KBM-7 (cell line): ENCODE measurements at regions not wholly inside any gene's neighbourhood (a gene's known extent, or its start where the extent isn't known, plus 50 kb on each side); places are given as distances from the start of the nearest gene placed in this dataset.

Source experiments
- DNase-seq: peaks from one replicate; pipeline ENCODE4 v3.0.0-alpha.2; 2015
- in situ Hi-C: fragments of 300-500 bp; cut with MboI; formaldehyde crosslinking; loops from 2 replicates; pipeline ENCODE4 v1.14.3; 2020; ENCODE audit warnings: low sequenced_read_pairs, low pct_unique_long_range_greater_than_20kb, mixed read lengths

DNA sequence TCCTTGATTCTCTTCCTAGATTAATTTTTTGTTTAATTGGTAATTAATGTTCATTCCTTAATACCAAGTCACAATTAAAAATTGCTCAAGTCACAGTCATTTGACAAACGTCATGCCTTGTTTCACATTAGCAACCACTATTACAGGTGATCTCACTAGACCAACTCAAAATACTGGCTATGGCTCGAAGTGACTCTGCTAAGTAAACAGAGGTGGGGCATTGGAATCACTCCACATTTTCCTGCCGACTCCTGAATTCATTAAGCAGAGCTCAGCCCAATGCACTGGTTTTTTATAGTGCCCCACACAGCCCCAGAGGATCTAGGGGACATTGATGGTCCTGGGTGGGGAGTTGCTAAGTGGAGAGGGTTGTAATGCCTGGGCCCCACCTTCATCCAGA lies 201.2 kb upstream of the NSMCE3 start:
- DNase-seq = no peak
- in situ Hi-C loops = no loop called here

DNA sequence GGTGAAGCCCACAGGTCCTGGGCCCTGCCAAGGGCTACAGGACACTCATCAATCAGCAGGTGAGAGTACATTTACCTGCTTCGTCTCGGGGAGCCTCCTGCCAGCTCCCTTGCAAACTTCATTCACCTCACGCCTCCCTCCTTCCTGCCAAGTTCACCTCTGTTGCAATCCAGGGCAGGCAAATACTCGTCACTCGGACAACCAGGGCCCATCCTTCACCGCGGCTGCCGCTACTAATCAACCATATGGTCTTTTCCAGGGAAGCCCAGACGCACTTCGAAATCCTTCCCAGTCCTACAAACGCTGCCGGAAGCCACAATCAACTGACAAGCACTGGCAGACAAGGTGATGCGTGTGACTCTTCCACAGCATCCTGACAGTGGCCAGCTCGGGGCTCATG lies 200.7 kb upstream of the NSMCE3 start:
- in situ Hi-C loops = no loop called here
- DNase-seq = no peak

DNA sequence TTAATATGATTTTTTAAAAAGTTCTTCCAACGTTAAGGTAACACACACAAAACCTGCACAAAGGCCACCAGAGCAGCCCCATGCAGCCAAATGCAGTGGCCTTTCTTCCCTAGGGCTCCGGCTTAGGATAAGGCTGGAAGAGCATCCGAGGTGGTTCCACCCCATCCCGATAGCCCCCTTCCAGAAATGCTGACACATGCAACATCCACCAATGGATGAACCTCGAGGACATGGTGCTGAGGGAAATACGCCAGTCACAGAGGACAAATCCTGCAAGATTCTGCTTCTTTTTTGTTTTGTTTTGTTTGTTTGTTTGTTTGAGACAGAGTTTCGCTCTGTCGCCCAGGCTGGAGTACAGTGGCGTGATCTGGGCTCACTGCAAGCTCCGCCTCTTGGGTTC lies 199.3 kb upstream of the NSMCE3 start:
- in situ Hi-C loops = no loop called here
- no peak for DNase-seq

DNA sequence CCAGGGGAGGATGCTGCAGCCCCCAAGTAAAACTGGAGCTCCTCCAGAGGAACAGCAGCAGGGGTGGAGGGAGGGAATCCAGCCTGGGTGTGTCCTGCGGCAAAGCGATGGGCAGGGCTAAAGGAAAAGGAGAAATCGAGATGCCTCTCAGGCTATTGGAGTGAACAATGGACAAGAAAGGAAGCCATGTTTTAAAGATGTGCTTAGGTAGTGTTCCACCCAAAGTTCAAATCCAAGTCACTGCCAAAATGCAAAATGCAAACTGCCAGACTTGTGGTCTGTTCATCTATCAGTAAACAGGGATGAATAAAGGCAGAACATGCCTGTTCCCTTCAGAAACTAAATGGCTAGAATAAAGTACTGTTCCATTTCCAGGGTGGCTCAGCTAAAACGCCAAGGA lies 197.5 kb upstream of the NSMCE3 start:
- no peak for DNase-seq
- in situ Hi-C loops = no loop called here

DNA sequence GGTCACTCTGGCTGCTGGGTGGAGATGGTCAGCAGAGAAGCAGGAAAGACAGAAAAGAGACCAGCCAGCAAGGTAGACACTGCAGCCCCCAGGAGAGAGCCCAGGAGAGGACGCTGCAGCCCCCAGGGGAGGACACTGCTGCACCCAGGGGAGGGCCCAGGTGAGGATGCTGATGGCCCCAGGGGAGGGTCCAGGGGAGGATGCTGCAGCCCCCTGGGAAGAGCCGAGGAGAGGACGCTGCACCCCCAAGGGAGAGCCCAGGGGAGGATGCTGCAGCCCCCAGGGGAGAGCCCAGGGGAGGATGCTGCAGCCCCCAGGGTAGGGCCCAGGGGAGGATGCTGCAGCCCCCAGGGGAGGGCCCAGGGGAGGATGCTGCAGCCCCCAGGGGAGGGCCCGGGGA lies 196.7 kb upstream of the NSMCE3 start:
- DNase-seq = no peak
- in situ Hi-C loops = no loop called here

DNA sequence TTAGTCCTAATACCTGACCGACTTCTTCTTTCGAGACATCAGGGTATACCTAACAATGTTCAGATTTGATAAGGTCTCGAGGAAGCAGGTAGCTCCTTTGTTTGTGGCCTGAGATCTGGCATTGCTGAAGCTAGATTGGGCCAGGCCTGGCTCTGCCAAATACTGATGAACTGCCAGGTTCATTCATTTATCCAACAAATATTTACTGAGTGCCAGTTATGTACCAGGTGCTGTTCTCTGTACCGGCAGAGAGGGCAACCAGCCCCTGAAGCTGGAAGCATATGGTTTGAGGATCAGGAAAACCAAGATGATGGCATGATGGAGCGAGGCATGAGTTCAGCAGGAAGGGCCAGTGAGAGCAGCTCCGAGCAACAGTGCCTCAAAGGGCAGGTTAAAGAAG lies 196.2 kb upstream of the NSMCE3 start:
- in situ Hi-C loops = no loop called here
- no peak for DNase-seq

DNA sequence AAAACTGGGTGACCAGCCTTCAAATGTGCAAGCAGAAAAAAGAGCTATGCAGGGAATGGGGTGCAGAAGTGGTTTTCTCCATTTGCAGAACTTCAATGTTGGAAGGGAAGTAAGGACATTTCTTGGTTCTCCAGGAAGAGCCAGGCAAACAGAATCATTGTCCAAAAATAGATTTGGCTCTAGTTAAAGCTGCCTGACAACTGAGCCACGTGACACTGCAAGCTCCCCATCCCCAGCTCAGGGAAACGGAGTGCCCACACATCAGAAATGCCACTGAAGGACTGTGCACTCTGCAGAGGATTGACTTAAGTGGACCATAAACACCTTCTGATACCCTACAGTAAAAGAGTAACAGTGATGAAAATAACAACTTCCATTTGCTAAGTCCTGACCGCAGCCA lies 195.6 kb upstream of the NSMCE3 start:
- in situ Hi-C loops = no loop called here

DNA sequence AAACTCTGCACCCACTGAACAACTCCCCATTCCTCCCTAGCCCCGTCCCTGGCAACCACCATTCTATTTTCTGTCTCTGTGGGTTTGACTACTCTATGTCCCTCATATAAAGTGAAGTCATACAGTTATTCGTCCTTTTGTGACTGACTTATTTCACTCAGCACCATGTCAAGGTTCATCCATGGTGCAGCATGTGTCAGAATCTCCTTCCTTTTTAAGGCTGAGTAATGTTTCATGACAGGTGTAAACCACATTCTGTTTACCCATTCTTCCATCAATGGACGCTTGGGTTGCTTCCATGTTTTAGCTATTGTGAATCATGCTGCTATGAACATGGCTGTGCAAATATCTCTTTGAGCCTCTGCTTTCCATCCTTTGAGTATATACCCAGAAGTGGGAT lies 192.3 kb upstream of the NSMCE3 start:
- no peak for DNase-seq
- in situ Hi-C loops = no loop called here

More for the DNA sequence above, 195.6 kb upstream of the NSMCE3 start:
- DNase-seq = no peak

DNA sequence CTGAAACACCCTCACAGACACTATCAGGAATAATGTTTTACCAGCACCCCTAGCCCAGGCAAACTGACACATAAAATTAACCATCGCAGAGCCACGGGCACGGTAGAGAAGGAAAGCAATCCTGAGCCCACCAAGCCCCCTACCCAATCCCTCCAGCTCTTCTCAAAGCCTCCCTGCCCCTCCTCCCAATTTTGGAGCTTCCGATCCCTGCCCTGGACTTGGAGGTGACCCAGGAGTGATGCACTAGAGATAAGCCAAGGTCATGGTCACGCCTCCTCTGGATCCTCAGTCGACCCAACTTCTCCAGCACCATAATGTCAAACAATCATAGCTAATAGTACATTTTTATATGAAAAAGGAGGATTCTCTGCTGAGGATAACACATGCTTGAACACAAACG lies 188.7 kb upstream of the NSMCE3 start:
- DNase-seq = no peak
- in situ Hi-C loops = no loop called here

DNA sequence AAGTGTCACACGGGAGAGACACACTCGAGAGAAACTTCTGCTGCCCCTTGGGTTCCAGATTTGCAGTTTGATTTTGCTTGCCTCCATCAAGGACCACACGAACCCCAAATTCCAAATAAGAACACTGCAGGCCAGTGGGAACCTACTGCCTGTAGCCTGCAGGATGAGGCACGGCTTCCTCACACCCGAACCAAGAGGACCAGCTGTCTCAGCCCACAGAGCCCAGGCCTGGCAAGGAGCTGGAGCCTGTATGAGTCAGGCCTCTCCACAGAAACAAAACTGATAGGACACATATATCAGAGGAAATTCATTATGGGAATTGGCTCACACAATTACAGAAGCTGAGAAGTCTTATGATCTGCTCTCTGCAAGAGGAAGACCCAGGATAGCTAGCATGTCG lies 188.1 kb upstream of the NSMCE3 start:
- DNase-seq = no peak
- in situ Hi-C loops = no loop called here

DNA sequence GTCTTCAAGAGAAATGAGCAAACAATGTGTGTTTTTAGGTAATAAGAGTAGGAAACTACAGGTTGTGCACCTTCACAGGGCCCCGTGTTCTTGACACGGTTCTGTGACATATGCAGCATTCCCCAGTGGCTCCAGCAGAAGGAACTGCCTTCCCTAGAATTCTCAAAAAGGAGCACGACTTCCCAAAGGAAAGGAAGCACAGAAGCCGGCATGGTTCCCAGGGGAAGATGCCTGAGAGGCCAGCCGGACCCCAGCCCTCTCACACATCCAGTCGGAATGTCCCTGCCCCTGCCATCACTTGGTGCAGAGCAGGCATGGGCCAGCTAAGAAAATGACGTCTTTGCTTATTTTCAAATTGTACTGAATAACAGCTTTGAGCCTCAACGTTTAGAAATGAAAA lies 187.3 kb upstream of the NSMCE3 start:
- in situ Hi-C loops = no loop called here
- no peak for DNase-seq

DNA sequence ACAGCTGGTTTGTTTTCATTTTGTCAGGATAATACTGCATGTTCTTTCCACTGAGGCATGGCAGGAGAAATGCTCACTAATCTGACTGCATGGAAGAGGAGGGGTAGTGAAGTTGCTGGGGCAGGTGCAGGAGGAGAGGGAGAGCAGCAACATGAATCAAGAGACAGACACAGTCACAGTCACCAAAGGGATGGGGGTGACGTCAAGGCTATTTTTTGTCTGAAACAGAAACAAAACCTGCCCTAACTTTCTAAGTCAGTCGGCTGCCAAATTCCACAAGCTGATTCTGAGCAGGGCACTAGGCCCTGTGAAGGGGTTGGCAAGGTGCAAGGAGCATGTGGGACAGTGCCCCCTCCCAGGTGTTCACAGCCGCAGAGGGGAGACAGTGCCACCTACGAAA lies 186.6 kb upstream of the NSMCE3 start:
- DNase-seq = no peak
- in situ Hi-C loops = no loop called here

DNA sequence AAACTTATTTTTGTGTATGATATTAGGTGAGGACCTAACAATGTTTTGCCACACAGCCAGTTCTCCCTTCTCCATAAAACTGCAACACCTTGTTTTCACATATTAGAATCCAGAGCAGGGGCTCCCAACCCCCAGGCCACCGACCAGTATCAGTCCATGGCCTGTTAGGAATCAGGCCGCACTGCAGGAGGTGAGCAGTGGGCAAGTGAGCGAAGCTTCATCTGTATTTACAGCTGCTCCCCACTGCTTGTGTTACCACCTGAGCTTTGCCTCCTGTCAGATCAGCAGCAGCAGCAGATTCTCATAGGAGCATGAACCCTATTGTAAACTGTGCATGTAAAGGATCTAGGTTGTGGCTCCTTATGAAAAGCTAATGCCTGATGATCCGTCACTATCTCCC lies 185.9 kb upstream of the NSMCE3 start:
- no peak for DNase-seq
- in situ Hi-C loops = no loop called here

DNA sequence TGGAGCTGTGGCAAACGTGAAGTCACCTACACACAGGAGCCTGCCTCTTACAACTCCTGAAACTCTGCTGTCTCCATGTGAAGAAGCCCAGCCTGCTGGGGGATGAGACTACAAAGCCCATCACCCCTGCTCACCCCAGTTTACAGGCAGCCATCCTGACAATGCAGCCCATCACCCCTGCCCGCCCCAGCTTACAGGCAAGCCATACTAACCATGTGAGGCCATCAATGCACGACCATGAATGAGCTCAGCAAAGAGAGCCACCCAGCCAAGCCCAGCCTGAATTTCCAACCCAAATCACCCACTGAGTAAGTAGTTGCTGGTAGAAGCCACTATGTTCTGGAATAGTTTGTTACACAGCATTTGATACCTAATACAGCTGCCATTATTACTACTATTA lies 185.4 kb upstream of the NSMCE3 start:
- DNase-seq = no peak
- in situ Hi-C loops = no loop called here

DNA sequence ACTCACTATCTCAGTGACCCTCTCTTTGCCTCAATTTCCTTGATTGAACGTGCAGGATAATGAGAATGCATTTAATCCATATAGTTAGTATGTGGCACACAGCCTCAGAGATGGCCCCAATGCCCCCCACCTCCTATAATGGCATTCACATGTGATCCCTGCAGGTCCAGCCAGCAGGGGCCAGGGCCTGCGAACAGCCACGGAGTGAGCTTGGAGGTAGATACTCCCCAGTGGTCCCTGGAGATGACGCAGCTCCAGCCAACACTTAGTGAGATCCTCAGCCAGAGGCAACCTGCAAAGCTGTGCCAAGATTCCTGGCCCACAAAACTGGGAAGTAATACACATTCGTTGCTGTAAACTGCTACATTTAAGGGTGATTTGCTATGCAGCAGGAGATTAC lies 184.9 kb upstream of the NSMCE3 start:
- in situ Hi-C loops = no loop called here
- no peak for DNase-seq

DNA sequence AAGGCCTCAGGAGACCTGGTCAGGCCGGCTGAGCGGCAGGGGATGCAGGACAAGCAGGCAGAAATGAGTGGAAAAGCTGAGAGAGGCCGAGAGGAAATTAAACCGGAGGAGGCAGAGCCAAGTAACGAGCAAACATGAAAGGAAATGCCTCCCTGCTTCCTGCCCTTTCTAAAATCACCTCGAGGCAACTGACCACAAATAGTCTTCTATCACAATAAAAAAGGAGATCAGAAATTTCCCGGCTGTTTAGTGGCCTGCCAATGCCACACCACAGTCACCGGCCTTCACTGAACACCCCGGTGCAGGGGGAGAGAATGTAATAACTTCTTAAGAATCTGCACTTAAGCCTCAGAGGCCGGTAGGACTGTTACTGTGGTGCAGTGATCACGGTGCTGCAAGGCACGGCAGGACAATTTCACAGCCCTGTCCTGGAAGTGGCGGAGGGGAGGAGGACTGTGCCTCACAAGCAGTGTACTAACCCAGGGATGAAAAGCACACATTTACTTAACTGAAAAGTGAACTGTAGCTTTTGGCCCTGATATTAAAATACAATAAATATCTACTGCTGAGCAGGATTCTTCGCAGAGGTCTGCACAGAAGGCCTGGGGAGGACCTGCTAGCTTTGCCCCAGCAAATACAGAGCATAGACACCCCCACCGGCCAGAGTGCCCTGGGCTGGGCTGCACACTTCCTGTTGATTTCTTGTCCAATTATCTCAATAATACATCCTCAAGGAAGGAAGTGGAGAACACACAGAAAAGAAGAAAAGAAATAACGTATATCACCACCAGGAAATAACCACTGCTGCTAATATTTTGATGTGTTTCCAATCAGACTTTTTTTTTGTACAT lies 183.5 kb upstream of the NSMCE3 start:
- in situ Hi-C loops = no loop called here

DNA sequence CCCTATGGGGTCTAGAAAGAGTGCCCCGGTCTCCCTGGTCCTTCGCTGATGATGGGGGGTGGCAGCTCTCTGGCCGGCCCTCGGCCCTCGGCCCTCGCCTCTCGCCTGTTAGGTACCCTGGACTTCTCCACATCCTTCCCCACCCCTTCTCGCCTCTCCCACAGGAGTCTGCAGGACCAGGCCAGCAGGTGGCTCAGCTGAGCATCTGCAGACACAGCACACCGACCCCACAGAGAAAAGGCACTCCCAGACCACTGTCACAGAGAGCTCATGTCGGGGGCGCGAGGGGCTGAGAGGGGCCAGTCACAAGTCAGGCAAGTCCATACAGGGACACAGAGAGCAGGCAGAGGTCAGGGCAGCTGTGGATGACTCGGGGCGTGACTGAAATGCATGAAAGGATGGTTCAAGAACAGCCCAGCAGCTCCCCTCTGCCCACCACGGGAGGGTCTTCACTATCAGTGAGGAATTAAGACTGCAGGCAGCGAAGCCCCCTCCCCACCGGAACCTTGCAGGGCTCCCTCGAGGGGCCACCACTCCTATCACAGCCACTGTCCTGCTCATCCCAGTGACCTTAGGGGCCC lies 181.7 kb upstream of the NSMCE3 start:
- in situ Hi-C loops = no loop called here
- no peak for DNase-seq

More for the DNA sequence above, 183.5 kb upstream of the NSMCE3 start:
- DNase-seq = peak; percentile 51

DNA sequence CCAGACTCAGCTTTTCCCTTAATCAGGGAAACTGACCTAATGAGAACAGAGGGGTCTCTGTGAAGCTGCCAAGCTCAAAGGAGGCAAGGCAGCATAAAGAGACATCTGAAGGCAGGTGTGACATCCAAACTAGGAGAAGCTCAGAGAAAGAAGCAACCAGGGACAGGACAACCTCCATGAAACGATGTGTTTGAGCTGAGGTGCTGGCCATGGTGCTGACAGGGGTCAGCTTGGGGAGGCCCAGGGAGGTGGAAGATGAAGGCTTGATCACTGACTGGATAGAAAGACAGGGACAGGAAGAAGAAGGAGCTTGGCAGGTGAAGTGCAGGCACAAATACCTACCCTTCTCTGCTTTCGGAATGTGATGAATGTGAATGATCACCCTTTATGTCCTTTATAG lies 179.5 kb upstream of the NSMCE3 start:
- in situ Hi-C loops = no loop called here
- no peak for DNase-seq

DNA sequence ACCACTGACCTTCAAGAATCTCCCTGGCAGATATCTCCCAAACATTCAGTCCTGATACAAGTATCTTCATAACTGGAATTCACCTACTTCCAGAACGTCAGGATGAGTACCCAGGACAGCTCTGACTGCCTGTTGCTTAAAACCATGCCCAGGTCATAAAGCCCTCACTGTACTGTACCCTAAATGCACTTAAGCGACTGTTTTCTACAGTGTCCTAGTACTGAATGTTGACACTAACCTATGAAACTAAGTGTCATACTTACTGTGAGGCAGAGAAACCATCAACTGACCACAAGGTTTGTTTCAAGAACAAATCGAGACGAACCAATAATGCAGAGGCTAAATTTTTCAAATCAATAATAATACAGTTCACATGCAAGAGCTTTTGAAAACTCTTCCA lies 178.7 kb upstream of the NSMCE3 start:
- in situ Hi-C loops = no loop called here
- DNase-seq = no peak

DNA sequence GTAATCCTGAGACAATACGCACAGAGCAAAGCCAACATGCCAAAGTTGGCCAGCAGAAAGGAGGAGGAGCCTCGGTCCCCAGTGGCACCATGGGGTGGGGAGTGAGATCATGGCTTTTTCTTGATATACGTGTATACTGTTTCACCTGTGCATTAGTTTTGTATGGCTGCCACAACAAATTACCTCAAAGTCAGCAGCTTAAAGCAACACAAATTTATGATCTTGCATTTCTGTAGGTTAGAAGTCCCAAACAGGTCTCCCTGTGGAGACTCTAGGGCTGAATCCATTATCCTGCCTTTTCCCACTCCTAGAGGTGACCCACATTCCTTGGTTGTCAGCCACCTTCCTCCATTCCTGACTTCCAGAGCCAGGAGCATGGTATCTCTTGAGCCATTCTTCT lies 176.9 kb upstream of the NSMCE3 start:
- no peak for DNase-seq
- in situ Hi-C loops = no loop called here

DNA sequence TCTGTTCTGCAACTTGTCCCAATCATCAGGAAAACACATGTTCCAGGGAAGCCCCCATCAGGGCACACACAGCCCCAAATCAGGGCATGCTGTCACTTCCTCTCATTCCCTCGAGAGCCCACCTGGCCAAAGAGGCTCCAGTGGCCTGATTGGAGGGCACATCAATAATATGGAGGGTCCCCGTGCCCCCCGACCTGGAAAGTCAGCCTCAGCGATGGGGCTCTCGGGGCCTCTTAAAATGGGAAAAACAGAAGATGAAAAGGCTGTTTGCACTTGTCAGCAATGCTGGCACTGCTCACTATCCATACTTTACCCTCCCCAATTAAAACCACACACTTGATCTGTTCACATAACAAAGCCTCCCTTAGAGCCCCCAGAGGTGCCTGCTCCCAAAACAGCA lies 172.9 kb upstream of the NSMCE3 start:
- in situ Hi-C loops = no loop called here
- DNase-seq = no peak
